ENCODE measurements at regions not wholly inside any gene's neighbourhood (a gene's known extent, or its start where the extent isn't known, plus 50 kb on each side); places are given as distances from the start of the nearest gene placed in this dataset.

GRCh38 chr20:52565614-52566013 lies 374.0 kb upstream of the ZFP64 start:
- H3K4me2 ChIP-seq = no peak overlapping the region
- H3K79me2 ChIP-seq (ENCODE audit: low read depth) = no peaks in the 10 kb centered on the region
- H3K9ac ChIP-seq = no peak overlapping the region
- no peaks in the 10 kb centered on the region for H3K9me3 Mint-ChIP-seq
- H3K36me3 Mint-ChIP-seq = no peaks in the 10 kb centered on the region
- no peaks in the 10 kb centered on the region for H3K9me3 ChIP-seq (ENCODE audit: low read depth)
- H3K36me3 ChIP-seq = no peaks in the 10 kb centered on the region
- no peak for DNase-seq (ENCODE audit: low spot score)
- H3K4me1 ChIP-seq = no peaks in the 10 kb centered on the region
- H3K27ac Mint-ChIP-seq = no peak overlapping the region
- no peaks in the 10 kb centered on the region for H3K4me1 Mint-ChIP-seq
- H3K27ac ChIP-seq = no peak overlapping the region
- no peak overlapping the region for H3K4me3 ChIP-seq
- H3K4me3 Mint-ChIP-seq = no peak overlapping the region
- TF ChIP-seq CTCF (IDR thresholded peaks at IDR 0.05) = no peak
- no peak overlapping the region for H2AFZ ChIP-seq (replicated peaks)
- H3F3A ChIP-seq (ENCODE audit: low read depth) = no peaks in the 10 kb centered on the region
- H4K20me1 ChIP-seq (ENCODE audit: low read depth) = no peaks in the 10 kb centered on the region
- no peaks in the 10 kb centered on the region for H3K27me3 ChIP-seq
- no peaks in the 10 kb centered on the region for H3K27me3 Mint-ChIP-seq (ENCODE audit: insufficient read depth, low read depth)

GRCh38 chr20:52564594-52564993 lies 373.0 kb upstream of the ZFP64 start:
- no peaks in the 10 kb centered on the region for H3K27me3 Mint-ChIP-seq (ENCODE audit: insufficient read depth, low read depth)
- H3K4me3 Mint-ChIP-seq = no peak overlapping the region
- Histone ChIP-seq H3K4me3 (no peak overlapping the region), H3K27me3 (no peaks in the 10 kb centered on the region), H3K79me2 (ENCODE audit: low read depth) (no peaks in the 10 kb centered on the region), H3K9me3 (ENCODE audit: low read depth) (no peaks in the 10 kb centered on the region), H3F3A (ENCODE audit: low read depth) (no peaks in the 10 kb centered on the region), H3K27ac (no peak overlapping the region), H4K20me1 (ENCODE audit: low read depth) (no peaks in the 10 kb centered on the region), H2AFZ (replicated peaks) (no peak overlapping the region), H3K4me1 (no peaks in the 10 kb centered on the region), H3K36me3 (no peaks in the 10 kb centered on the region), H3K4me2 (no peak overlapping the region), H3K9ac (no peak overlapping the region)
- TF ChIP-seq EZH2 (IDR thresholded peaks at IDR 0.05) = no peak
- no peak for TF ChIP-seq EZH2phosphoT487 (IDR thresholded peaks at IDR 0.05)
- no peak for TF ChIP-seq CTCF (IDR thresholded peaks at IDR 0.05)
- DNase-seq (ENCODE audit: low spot score) = no peak
- no peaks in the 10 kb centered on the region for H3K36me3 Mint-ChIP-seq
- H3K27ac Mint-ChIP-seq = no peak overlapping the region
- no peaks in the 10 kb centered on the region for H3K4me1 Mint-ChIP-seq
- peaks cover 2% of the 10 kb centered on the region for H3K9me3 Mint-ChIP-seq

- Histone ChIP-seq H3K9me3 (ENCODE audit: low read depth) (no peaks in the 10 kb centered on the region), H3K79me2 (ENCODE audit: low read depth) (no peaks in the 10 kb centered on the region), H4K20me1 (ENCODE audit: low read depth) (no peaks in the 10 kb centered on the region), H3F3A (ENCODE audit: low read depth) (no peaks in the 10 kb centered on the region), H3K36me3 (no peaks in the 10 kb centered on the region), H3K4me3 (no peak overlapping the region), H2AFZ (replicated peaks) (no peak overlapping the region), H3K27ac (no peak overlapping the region), H3K4me1 (no peaks in the 10 kb centered on the region), H3K27me3 (no peaks in the 10 kb centered on the region), H3K4me2 (no peak overlapping the region), H3K9ac (no peak overlapping the region)
- Mint-ChIP-seq H3K27me3 (ENCODE audit: insufficient read depth, low read depth) (no peaks in the 10 kb centered on the region), H3K4me1 (no peaks in the 10 kb centered on the region), H3K4me3 (no peak overlapping the region), H3K36me3 (no peaks in the 10 kb centered on the region), H3K9me3 (peaks cover 9% of the 10 kb centered on the region), H3K27ac (no peak overlapping the region)
- no peak for DNase-seq (ENCODE audit: low spot score)
- TF ChIP-seq EZH2 (IDR thresholded peaks at IDR 0.05) = no peak
- TF ChIP-seq EZH2phosphoT487 (IDR thresholded peaks at IDR 0.05) = no peak
- no peak for TF ChIP-seq CTCF (IDR thresholded peaks at IDR 0.05)
These were observed 360.7 kb upstream of the ZFP64 start for GRCh38 chr20:52552181-52552872.
